ENCODE measurements at regions not wholly inside any gene's neighbourhood (a gene's known extent, or its start where the extent isn't known, plus 50 kb on each side); places are given as distances from the start of the nearest gene placed in this dataset.
"Not testable (repeated sequence)": the region's sequence is repeated elsewhere in the genome, so short reads cannot be mapped to it uniquely, and the experiment has no call there.

DNA sequence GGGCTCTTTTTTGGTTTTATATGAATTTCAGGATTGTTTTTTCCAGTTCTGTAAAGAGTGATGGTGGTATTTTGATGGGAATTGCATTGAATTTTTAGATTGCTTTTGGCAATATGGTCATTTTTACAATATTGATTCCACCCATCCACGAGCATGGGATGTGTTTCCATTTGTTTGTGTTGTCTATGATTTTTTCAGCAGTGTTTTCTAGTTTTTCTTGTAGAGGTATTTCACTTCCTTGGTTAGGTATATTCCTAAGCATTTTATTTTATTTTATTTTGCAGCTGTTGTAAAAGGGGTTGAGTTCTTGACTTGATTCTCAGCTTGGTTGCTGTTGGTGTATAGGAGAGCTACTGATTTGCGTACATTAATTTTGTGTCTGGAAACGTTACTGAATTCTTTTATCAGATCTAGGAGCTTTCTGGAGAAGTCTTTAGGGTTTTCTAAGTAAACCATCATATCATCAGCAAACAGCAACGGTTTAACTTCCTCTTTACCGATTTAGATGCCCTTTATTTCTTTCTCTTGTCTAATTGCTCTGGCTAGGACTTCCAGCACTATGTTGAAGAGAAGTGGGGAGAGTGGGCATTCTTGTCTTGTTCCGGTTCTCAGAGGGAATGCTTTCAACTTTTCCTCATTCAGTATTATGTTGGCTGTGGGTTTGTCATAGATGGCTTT is 69.4 kb upstream of the GNG12 start:
- not testable (repeated sequence) for DNase-seq

- DNase-seq = peak; percentile 20
Measured at GRCh38 chr1:67898033-67898726, 64.9 kb upstream of the GNG12 start.

DNA sequence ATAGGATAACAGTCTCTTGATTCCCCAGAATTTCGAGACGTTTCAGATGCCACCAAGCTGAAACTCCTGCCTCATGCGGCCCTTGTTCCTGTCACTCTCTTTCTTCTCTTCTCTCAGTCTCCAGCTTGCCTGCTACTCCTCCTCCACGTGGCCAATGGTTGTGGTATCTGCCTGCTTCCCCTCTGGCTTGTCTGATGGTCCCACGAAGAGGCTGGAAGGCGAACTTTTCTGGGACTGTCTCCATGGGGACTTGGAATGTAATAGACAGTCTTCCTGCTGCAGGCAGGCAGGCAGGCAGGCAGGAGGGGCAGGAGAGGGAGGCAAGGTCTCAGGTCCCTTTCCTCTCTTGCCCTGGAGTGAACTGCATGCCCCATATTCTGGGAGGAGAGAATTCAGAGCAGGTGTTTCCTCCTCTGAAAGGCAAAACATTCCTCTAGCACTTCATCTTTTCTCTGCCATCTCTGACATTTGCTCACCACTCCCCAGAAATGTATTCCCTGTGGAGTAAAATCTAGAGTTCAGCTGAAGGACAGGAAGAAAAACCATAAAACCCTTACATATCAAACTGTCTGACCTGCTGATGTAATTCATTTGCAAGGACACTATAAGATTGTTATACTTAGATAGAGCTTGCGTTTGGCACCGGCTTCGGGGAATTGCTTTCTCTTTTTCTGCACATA is 64.1 kb upstream of the GNG12 start:
- peak; percentile 84 for DNase-seq

GRCh38 chr1:67896826-67897225 is 63.6 kb upstream of the GNG12 start:
- no peak for DNase-seq

GRCh38 chr1:67894981-67895735 is 61.9 kb upstream of the GNG12 start:
- no peak for DNase-seq

DNA sequence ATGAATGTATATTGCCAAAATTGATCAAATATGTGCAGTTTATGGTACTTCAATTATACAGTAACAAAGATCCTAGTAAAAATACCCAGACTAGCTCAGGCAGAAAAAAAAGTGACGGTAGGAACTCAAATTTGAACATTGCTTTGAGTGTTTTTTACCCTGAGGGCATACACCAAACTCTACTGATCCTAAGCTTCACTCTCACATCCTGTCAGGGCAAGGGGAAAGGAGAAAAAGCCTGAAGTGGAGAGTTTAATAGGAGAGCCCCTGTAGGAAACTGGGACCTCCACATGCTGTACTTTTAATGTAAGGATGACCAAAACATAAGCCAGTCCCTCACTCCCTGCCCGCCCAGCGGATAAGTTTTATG is 59.8 kb upstream of the GNG12 start:
- DNase-seq = no peak

- peak; percentile 26 for DNase-seq
Measured at GRCh38 chr1:67892476-67893125, 59.3 kb upstream of the GNG12 start.

DNA sequence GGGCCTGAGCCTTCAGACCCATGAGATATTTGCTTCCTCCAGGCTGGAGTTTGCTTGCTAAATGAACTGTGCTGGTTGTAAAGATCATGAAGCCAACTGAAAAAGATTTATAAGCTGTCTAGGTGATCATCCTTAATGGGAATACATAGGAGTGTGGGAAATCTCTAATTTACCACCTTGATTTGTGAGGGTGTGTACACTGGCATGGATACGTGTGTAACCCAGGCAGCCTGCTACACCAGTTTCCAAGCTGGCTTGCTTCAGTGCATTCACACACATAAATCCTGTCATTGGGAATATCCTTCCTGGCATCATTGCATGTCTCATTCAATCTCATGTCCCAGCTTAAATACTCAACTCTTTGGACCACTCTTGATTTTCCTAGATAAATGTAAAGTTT is 57.6 kb upstream of the GNG12 start:
- DNase-seq = no peak

DNA sequence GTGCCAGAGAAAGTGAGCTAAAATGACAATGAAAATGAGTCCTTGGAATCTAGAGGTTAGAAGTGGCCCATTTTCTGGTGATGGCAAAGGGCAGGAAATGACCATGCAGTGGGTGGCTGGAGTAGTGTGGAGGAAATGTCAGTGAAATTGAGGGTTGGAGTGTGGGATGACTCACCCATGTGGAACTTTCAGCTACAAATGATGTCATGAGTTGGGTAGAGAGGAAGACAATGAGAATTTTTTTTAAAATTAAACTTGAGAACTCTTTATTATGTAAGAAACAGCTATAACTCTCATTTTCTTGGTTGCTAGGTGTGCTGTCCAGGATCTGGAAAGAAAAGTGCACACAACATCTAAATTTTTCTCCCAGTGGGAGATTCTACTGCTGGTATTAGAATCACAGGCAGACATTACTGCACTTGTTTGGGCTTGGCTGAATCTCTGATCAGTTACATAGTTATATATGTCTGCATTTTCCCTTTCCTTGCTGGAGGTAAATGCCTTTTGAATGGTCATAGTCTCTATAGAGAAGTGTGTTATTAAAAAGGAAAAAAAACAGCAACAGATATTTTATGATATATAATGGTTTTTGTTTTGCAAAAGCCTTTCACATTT is 56.8 kb upstream of the GNG12 start:
- peak; percentile 90 for DNase-seq

DNA sequence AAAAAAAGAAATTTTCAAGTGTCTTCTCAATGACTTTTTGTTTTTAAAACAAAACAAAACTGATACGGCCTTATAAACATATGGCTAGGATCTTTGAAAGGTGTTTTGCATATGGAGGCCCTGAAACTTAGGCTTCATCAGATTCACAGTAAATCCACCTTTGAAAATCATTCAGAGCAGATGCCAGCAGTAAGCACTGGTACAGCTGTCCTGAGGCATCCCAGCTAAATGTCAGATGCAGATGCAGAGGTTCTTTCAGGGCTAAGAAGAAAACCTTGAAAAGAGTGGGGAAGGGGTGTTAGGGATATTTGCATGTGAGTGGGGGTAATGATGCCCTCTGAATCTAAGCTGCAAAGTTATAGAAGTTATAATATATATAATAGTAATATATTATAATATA is 56.2 kb upstream of the GNG12 start:
- no peak for DNase-seq

DNA sequence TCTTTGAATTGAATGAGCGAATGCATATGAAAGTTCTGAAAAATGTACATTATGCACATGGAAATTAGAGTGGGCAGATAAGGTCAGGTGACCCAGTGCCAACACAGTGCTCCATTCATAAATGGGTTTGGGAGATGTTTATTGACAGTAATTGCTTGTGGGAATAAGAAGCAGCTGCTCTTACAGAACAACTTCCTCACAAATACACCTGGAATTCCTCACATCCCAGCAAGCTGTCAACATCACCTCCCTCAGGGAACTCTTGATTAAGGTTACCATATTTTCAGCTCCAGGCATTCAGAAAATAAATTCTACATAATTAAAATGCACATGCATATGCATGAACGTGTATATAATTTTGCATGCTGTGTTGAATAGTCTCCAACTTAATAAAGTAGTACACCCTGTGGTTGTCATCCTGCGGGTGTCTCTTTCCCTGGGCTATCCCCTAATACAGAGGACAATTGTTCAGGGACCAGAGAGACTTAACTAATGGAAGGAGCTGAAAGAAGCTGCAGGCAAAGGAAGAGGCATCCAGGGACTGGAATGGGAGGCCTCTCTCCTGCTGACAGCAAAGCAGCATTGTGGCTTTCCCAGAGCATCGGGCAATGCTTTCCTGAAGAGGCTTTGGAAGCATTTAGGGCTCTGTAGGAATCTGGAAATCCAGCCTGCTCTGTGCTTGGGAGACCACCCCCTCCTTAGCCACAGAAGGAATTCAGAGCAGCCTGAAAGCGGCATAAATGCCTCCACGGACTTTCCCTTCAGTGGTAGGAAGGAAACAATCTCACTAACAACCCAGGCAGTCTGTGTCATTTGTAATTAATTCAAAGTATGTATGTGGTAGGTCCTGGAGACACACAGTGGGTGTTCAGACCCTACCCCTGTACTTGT is 55.2 kb upstream of the GNG12 start:
- DNase-seq = peak; percentile 94

GRCh38 chr1:67887146-67887545 is 53.9 kb upstream of the GNG12 start:
- no peak for DNase-seq

- DNase-seq = no peak
Measured at GRCh38 chr1:67886076-67886475, 52.8 kb upstream of the GNG12 start.

- peak; percentile 80 for DNase-seq
Measured at GRCh38 chr1:67883069-67883468, 49.8 kb upstream of the GNG12 start.

All from fibroblast of skin of scalp (primary cell).